ENCODE measurements at regions not wholly inside any gene's neighbourhood (a gene's known extent, or its start where the extent isn't known, plus 50 kb on each side); places are given as distances from the start of the nearest gene placed in this dataset.

- H4K20me1 ChIP-seq (ENCODE audit: insufficient read depth, low read length): no peaks in the 10 kb centered on the region
- 0% methylated on average over 1 of the region's 3 CpGs for WGBS (ENCODE audit: low lambda C conversion rate)
- POLR2A ChIA-PET: no interaction called here
- BruUV-seq (replicated peaks): no TSS peak
- no peak overlapping the region for H3K4me2 ChIP-seq (ENCODE audit: low read depth, low read length)
- no peaks in the 10 kb centered on the region for H3K4me1 ChIP-seq (ENCODE audit: insufficient read depth, low read length)
- no peak for FAIRE-seq
- no peak overlapping the region for H2AFZ ChIP-seq (ENCODE audit: low read length)
- no peak overlapping the region for H3K27ac ChIP-seq (ENCODE audit: extremely low read length, insufficient read depth, low read length)
- TF ChIP-seq ZBTB3 (CRISPR knock-in tag; IDR thresholded peaks at IDR 0.05; ENCODE audit: borderline replicate concordance, low read depth): no peak
- TF ChIP-seq KLF11 (CRISPR knock-in tag; IDR thresholded peaks at IDR 0.05): no peak
- TF ChIP-seq MTERF4 (CRISPR knock-in tag; IDR thresholded peaks at IDR 0.05): no peak
- CTCF ChIA-PET (ENCODE audit: low intra/inter-chr PET ratio, low total read pairs): no interaction called here
- H3K27me3 ChIP-seq (ENCODE audit: control insufficient read depth in 1 of 2, insufficient read depth in 2 of 2, low read length in 2 of 2): no peaks in the 10 kb centered on the region
- no peaks in the 10 kb centered on the region for H3K79me2 ChIP-seq (ENCODE audit: insufficient read depth, low read length)
- DNase-seq (ENCODE audit: low spot score): no peak
- no peaks in the 10 kb centered on the region for H3K36me3 ChIP-seq (replicated peaks in 1 of 2; ENCODE audit: control insufficient read depth in 1 of 2, insufficient read depth in 2 of 2, low read length in 2 of 2)
- H3K9ac ChIP-seq (ENCODE audit: insufficient read depth, low read depth, low read length): no peak overlapping the region
- H3K9me3 ChIP-seq (ENCODE audit: low read length): no peaks in the 10 kb centered on the region
- intact Hi-C loops (cut with micrococcal nuclease; ENCODE audit: unreplicated experiment): no loop called here
- no peak overlapping the region for H3K4me3 ChIP-seq (replicated peaks in 1 of 3; ENCODE audit: insufficient read depth in 1 of 3, low read depth in 2 of 3, low read length in 3 of 3)
- ATAC-seq: no peak
- in situ Hi-C loops (cut with HindIII; ENCODE audit: extremely low pct_ligation_motif_present, low pct_unique_long_range_greater_than_20kb): no loop called here
Observed at GRCh38 chr3:78154521-78155186, 1114.8 kb downstream of the ROBO2 start.

- Histone ChIP-seq H3K36me3 (replicated peaks in 1 of 2; ENCODE audit: control insufficient read depth in 1 of 2, insufficient read depth in 2 of 2, low read length in 2 of 2) (no peaks in the 10 kb centered on the region), H3K79me2 (ENCODE audit: insufficient read depth, low read length) (no peaks in the 10 kb centered on the region), H3K9me3 (ENCODE audit: low read length) (no peaks in the 10 kb centered on the region), H3K4me3 (replicated peaks in 1 of 3; ENCODE audit: insufficient read depth in 1 of 3, low read depth in 2 of 3, low read length in 3 of 3) (no peak overlapping the region), H4K20me1 (ENCODE audit: insufficient read depth, low read length) (no peaks in the 10 kb centered on the region), H3K27me3 (ENCODE audit: control insufficient read depth in 1 of 2, insufficient read depth in 2 of 2, low read length in 2 of 2) (no peaks in the 10 kb centered on the region), H2AFZ (ENCODE audit: low read length) (no peak overlapping the region), H3K4me1 (ENCODE audit: insufficient read depth, low read length) (no peaks in the 10 kb centered on the region), H3K4me2 (ENCODE audit: low read depth, low read length) (no peak overlapping the region), H3K9ac (ENCODE audit: insufficient read depth, low read depth, low read length) (no peak overlapping the region), H3K27ac (ENCODE audit: extremely low read length, insufficient read depth, low read length) (no peak overlapping the region)
- DNase-seq (ENCODE audit: low spot score): no peak
- in situ Hi-C loops (cut with HindIII; ENCODE audit: extremely low pct_ligation_motif_present, low pct_unique_long_range_greater_than_20kb): no loop called here
- ChIA-PET CTCF (ENCODE audit: low intra/inter-chr PET ratio, low total read pairs) (no interaction called here), POLR2A (no interaction called here)
- no peak for ATAC-seq
- WGBS (ENCODE audit: low lambda C conversion rate): 18% methylated on average over 4 of the region's 4 CpGs
- no TSS peak for BruUV-seq (replicated peaks)
- intact Hi-C loops (cut with micrococcal nuclease; ENCODE audit: unreplicated experiment): no loop called here
- FAIRE-seq: no peak
- TF ChIP-seq HNRNPK (IDR thresholded peaks at IDR 0.05; ENCODE audit: low read depth, low read length, poor library complexity, severe bottlenecking): no peak
- no peak for TF ChIP-seq HDAC2 (CRISPR knock-in tag; IDR thresholded peaks at IDR 0.05)
- TF ChIP-seq ZNF207 (IDR thresholded peaks at IDR 0.05; ENCODE audit: borderline replicate concordance): no peak
- no peak for TF ChIP-seq PRDM10 (CRISPR knock-in tag; IDR thresholded peaks at IDR 0.05; ENCODE audit: low read depth)
- no peak for TF ChIP-seq MAF1 (CRISPR knock-in tag; IDR thresholded peaks at IDR 0.05; ENCODE audit: borderline replicate concordance)
- TF ChIP-seq ZNF253 (CRISPR knock-in tag; IDR thresholded peaks at IDR 0.05; ENCODE audit: borderline replicate concordance): no peak
- TF ChIP-seq GRHL1 (CRISPR knock-in tag; conservative IDR thresholded peaks at IDR 0.05): no peak
- TF ChIP-seq ZNF510 (CRISPR knock-in tag; IDR thresholded peaks at IDR 0.05; ENCODE audit: low read depth): no peak
- TF ChIP-seq ZNF724P (CRISPR knock-in tag; IDR thresholded peaks at IDR 0.05; ENCODE audit: borderline replicate concordance): no peak
Observed at GRCh38 chr3:78161736-78162135, 1121.8 kb downstream of the ROBO2 start.
